ENCODE measurements at regions not wholly inside any gene's neighbourhood (a gene's known extent, or its start where the extent isn't known, plus 50 kb on each side); places are given as distances from the start of the nearest gene placed in this dataset.

DNA sequence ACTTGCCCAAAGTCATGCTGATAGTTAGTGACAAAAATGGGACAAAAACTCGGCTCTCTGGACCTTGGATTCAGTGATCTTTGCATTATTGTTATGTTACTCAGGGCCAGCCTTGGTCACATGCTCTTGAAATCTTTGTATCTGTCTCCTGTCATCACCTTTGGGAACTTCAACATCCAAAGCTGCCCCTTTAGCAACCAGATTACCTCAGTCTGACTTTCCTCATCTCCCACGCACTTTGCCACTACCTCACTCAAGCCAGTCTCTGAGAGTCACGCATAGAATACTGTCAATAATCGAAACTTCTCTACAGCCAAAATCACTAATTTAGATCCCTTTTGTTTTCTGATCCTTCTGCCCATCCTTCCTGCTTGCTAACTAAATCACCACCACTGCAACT is 90.8 kb upstream of the DAAM1 start:
- TF ChIP-seq, protein P1, sequence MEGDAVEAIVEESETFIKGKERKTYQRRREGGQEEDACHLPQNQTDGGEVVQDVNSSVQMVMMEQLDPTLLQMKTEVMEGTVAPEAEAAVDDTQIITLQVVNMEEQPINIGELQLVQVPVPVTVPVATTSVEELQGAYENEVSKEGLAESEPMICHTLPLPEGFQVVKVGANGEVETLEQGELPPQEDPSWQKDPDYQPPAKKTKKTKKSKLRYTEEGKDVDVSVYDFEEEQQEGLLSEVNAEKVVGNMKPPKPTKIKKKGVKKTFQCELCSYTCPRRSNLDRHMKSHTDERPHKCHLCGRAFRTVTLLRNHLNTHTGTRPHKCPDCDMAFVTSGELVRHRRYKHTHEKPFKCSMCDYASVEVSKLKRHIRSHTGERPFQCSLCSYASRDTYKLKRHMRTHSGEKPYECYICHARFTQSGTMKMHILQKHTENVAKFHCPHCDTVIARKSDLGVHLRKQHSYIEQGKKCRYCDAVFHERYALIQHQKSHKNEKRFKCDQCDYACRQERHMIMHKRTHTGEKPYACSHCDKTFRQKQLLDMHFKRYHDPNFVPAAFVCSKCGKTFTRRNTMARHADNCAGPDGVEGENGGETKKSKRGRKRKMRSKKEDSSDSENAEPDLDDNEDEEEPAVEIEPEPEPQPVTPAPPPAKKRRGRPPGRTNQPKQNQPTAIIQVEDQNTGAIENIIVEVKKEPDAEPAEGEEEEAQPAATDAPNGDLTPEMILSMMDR (IDR thresholded peaks at IDR 0.05) = no peak
- TF ChIP-seq EZH2 (IDR thresholded peaks at IDR 0.05; ENCODE audit: borderline replicate concordance, insufficient read depth, low read depth, low read length, poor library complexity, severe bottlenecking) = no peak

Data from B cell (primary cell).